HG03159 (cell line): ENCODE measurements at regions not wholly inside any gene's neighbourhood (a gene's known extent, or its start where the extent isn't known, plus 50 kb on each side); places are given as distances from the start of the nearest gene placed in this dataset.
"Not testable (repeated sequence)": the region's sequence is repeated elsewhere in the genome, so short reads cannot be mapped to it uniquely, and the experiment has no call there.

Experiments used
- ATAC-seq: cut with Tn5 transposase; IDR thresholded peaks from one replicate; pipeline ENCODE4 v1.9.1; 2021; ENCODE audit warnings: mild to moderate bottlenecking, moderate library complexity; ENCODE audit not compliant: unreplicated experiment

DNA sequence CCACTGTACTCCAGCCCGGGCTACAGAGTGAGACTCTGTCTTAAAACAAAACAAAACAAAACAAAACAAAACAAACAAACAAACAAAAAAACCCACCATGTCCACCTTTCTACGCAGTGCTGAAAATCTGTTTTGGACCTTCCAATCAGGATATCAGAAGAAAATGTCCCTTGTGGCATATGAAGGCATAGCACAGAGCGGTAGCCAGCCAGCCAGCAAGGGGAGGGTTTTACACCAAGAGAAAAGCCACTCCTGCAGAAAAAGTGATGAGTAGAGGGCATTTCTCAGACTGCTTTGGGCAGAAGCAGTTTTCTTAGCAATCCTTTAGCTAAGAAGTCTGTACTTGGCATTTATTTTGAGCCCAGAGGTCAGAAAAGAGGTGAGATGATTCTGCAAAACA lies 612.2 kb downstream of the TYW1 start:
- no peak for ATAC-seq

DNA sequence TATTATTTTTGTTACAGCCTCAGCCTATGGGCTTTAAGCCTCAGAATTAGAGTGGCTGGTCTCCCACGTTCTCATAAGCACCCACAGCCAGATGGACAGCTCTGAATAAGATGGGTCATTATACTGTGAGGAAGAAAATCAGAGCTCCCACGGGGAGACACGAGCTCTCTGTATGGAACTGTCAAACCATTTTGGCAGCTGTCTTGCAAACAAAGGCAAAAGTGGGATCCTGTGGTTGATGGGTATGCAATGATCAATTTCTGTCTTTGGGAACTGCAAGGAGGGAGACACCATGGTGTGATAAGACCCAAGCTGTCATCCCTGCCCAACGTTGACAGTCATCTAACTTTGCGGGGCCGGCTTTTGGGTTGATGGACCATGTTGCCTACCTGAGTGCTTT lies 614.3 kb downstream of the TYW1 start:
- no peak for ATAC-seq

DNA sequence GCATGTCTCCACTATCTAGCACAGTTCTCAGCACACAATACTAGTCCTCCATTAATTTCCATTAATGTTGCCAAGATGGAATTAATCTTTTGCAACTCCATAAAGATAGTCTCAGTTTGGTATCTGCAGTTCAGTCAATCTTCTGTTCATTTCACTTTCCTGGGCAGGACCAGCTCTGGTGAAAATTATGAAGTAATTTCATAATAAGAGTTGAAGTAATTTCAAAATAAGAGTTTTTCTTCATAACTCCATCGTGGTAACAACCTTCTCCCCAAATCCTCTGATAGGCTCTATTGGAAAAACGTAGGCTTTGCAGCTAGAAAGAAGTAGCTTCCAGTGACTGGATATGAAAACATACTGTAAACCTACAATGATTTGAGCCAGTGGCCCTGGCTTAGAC lies 618.2 kb downstream of the TYW1 start:
- ATAC-seq, result no peak

DNA sequence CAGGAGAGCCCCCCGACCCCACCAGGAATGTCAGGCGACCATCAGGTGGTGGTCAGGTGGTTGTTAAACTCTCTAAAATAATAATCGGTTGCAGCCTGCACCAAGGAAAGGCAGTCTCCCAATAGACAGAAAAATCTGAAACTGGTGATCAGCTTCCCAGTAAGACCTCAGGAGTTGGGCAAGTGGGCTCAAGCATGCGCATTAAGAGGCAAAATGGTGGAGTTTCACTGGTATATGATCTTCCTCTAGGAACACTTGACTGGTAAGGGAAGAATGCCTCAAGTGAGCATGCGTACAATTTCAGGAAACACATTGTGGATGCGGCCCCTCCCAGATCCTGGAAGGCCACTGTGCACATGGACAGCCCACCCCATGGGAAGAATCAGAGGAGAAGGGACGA lies 619.9 kb downstream of the TYW1 start:
- no peak for ATAC-seq

DNA sequence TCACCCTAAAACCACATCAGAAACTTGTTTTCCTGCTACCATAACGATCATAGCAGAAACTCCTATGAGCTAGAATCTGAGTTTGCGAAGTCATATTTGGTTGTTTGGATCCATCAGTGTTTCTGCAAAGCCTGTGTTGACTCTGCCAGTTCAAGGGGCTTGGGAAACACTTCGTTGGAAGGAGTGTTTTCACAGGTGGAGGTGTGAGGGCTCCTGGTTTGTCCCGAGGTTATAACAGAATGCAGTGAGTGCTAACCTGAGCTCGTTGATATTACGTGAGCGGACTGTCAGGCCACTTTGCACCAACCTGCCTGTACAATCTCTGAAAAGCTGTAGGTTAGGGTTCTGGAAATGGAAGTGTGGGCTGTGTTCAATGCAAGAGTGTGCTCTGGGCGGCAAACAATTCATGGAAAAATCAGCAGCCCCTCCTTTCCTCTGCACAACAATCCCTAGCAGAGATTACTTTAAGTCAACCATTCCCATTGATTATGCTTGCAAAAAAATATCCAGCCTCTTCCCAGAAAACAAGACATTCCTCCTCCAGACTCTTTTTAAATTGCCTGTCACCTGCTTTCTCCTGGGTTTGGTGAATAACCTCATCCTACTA lies 622.0 kb downstream of the TYW1 start:
- no peak for ATAC-seq

DNA sequence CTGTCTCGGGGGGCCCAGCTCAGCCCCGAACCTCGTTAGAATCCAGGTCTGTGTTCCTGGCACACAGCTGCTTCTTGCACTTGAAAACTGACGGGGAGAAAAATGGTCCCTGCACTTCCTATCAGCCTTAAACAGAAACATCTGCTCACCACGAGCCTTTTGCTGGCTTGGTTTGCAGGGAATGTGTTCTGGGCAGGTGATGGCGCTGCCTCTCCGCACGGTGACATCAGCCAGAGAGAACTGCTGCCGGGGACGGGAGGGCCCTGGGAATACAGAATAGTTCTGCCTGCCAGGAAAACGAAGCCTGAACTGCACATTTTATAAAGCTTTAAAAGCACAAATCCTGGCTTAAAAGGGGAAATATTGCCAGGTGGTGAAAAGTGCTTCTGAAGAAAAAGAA lies 622.5 kb downstream of the TYW1 start:
- no peak for ATAC-seq

DNA sequence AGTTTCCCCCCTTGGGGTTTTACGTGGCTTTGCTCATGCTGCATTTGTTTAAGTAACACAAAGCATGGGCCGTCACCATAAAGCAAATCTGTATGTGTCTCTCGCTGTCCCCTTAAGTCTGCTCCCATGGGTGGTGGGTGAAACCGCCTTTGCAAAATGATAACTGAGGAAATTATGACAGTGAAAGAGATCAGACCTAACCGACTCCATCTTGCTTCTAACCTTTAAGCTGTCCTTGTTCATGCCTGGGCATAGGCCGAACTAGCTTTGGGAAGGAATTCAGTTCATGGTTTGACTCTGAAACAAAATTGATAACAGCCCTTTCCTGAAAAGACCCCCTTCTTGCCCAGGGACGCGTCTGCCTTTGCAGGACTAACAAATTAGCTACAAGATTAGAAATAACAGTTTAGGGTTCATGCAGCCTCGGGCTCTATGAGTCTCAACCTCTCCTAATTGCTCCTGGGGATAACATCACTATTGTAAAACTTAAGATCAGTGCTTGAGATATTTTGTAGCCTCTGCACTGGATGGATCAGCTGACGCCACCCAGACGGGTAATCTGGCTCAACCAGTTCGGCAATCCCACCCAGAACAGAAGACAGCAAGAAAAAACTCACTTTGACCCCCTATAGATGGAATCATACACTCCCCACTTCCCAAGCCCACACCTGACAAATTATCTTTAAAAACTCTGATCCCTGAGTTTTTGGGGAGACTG lies 623.7 kb downstream of the TYW1 start:
- no peak for ATAC-seq

DNA sequence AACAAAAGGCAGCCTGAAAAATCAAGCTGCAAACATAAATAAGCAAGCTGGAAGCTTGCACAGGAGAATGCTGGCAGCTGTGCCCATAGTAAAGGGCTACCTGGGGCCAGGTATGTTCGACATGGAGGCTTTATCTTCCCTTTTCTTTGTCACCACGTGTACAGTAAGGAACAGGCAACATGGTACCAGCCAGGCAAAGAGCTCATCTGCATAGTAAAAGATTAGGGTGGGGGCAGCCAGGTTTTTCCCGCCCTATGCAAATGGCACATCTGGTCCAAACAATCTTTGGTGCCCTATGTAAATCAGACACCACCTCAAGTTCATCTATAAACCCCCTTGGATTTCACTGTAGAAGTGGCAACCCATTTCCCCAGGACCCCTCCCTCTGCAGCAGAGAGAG lies 625.1 kb downstream of the TYW1 start:
- ATAC-seq, result no peak

DNA sequence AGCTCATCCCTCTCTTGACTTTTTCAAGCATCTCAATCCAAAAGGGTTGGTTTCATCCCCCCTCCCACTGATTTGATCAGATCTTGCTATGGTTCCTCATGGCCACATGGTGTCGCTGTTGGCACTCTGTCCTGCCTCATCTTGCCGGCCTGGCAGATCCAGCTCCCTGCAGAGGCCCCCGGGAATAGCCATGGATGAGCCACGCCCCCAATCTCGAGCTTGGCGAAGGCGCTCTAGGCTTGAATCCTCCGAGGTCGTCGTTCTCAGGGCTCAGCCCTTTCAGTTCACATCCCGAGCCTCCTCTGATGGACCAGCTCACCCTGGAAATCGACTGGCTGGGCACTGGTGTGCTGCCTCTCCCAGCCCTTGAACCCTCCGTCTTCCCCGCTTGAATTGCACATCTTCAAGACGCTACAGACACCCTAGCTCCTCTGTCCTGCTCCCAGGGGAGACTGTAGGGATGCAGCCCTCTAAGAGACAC lies 628.7 kb downstream of the TYW1 start:
- ATAC-seq, result no peak

DNA sequence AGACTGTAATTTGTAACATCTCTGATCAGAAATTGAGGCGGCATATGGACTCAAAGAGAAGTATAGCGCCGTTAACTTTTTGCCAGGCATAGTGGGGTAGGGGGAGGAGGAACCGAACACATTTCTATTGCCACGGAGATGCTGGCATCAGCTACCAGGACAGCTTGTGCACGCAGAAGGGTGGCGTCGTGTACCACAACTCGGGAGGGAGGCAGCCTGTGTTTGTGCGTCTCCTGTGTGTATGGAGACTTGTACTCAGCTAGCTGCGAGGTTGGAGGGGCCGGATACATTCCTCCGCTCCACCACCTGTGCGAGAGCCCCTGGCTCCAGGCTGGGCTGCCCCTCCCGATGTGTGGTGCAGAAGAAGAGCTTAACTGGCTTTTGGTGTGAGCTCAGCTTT lies 634.8 kb downstream of the TYW1 start:
- ATAC-seq, result no peak

DNA sequence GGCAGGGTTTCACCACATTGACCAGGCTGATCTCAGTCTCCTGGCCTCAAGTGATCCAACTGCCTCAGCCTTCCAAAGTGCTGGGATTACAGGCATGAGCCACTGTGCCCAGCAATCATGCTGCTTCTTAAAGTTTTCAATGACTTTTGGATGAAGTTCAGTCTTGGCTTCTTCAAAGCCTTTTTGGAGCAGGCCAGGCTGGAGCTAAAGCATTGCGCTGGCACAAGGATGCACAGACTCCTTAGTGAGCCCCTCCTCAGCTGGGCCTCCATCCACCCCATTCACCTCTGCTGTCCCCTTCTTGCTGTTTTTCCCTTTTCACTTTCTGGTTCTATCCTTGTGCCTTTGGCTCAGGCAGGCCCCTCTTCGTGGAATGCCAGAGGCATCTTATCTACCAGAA lies 638.6 kb downstream of the TYW1 start:
- ATAC-seq, result no peak

DNA sequence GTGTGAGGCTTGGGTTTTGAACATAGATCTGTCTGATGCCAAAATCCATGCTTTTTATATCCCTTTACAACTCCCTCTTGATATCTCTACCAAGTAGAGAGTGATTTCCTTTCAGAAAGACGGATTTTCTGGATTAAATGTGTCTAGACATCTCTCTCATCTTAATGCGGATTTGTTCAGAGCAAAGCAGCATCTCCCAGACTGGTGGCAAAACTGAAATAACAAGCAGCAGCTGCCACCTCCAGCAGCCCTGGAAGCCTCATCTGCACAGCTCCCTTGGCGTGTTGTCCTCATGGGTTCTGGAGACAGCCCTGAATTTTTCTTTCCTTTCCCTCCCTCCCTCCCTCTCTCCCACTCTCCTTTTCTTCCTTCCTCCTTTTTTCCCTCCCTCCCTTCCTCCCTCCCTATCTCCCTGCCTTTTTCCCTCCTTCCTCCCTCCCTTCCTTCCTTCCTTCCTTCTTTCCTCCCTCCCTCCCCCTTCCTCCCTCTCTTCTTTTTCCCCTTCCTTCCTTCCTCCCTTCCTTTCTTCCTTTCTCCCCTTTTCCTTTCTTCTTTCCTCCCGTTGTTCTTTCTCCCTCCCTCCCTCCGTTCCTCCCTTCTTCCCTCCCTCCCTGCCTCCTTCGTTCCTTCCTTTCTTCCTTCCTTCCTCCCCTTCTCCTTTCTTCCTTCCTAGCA lies 639.9 kb downstream of the TYW1 start:
- ATAC-seq, result no peak

DNA sequence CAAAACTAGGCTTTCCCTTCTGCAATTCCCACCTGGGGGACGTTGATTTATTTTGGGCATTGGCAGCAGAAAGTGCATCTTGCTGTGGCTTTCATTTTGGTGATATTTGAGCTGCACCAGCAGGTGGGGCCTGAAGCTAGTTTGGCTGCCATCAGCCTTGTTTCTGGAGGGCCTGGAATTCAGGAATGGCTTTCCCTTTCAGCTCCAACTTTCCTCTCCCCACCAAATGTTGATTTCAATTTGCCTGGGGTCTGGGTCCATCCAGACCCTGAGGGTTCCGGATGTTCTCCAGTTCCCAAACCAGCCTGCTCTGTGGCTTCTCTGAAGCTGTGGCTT lies 640.4 kb downstream of the TYW1 start:
- no peak for ATAC-seq

DNA sequence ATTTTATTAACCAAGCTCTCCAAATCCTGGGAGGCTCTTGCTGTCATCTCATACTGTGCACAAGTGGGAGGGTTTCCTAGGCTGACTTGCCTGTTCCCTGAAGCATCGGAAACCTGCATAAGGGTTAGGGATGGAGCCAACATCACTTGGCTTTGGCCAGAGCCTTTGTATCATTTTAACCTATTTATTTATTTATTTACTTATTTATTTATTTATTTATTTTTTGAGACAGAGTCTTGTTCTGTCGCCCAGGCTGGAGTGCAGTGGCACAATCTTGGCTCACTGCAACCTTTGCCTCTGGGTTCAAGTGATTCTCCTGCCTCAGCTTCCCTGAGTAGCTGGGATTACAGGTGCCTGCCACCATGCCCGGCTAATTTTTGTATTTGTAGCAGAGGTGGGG lies 645.9 kb downstream of the TYW1 start:
- ATAC-seq, result not testable (repeated sequence)

DNA sequence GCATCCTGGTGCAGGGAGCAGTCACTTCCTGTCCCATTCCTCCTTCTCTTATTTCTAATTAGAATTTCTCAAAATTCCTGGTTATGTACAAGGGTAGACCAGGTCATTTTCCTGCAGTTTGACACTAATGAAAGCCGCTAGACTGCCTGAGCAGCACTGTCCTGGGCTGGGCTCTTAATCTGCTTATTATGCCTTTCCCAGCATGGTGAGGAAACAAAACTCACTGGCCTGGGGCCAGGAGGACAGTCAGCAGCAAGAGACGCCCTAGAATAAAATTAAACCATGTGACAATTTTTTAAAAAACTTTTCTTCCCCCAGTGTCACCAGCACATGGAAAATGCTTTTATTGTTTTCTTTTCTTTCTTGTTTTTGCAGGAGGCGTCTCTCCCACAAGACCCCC lies 647.5 kb downstream of the TYW1 start:
- ATAC-seq, result no peak

DNA sequence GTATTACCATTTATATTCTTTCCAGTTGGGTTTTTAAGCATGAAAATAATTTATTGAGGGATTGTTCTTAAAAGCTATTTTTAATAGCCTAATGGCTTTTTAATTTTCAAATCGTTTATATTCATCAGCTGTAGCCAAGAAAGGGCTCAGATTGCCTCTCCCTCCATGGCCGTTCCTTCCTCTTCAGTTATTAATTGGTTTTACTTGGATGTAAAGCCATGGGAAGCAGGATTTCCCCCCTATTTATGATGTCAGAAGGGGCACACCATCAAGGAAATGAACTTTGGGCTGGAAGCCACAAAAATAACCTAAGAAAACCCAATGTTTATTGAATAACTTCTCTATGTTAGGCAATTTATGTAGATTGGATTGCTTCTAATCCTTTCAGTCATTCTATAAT lies 656.3 kb downstream of the TYW1 start:
- no peak for ATAC-seq

DNA sequence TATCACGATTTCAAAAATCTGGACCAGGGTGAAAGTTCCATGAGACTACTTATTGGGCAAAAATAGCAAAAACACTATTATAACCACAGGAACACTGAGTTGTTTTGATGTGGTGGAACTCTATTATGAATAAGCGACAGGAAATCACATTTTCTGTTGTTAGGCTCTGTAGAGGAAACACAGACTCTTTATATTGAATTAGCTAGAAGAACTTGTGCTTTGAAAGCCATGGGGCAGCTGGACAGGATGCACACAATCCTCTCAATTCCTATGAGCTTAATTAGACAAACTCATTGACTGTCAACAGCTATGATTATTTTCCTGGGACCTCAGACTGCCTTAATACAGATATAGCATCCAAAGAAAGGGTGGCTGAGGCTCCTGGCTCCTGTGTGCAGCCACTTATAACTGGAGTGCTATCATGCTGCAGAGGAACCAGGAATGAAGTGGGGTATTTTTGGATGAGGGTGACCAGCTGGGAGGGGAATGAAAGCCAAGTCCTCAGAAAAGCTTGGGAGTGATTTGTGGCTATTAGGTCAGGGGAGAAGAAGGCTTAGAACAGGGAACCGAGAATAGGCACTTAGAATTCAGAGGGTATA lies 657.3 kb downstream of the TYW1 start:
- no peak for ATAC-seq

DNA sequence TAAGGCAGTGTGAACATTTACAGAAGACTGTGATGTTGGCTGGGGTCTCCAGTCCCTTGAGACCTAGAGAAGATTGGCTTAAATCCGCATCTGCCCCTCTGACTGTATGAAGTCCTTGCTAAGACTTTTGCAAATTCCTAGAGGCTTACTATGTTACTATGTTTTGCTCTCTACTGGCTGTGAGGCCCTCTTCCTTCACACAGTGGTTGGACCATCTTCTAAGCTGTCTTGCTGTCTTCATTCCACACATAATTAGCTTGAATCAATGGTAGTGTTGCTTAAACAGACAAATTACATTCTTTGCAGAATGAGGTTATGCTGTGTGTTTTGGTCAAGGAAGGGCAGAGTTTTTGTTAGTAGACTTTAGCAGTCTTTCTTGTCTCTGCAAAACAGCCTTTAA lies 658.0 kb downstream of the TYW1 start:
- ATAC-seq, result no peak

DNA sequence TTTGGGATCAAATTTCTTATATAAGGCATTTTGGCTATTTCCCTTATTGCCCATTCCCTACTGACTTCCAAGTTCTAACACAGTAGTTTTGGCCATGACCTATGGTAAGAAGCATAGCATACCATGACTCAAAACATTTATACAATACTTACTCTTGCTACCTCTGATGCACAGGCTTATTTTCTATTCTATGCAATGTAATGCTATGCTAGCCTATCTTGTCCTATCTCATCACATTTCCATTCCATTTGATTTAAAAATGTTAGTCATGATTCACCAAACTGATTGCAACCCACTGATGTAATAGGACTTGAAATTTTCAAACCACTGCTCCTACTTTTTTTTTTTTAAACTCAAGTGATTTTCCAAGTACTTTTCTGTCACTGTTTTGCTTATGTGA lies 658.5 kb downstream of the TYW1 start:
- no peak for ATAC-seq

DNA sequence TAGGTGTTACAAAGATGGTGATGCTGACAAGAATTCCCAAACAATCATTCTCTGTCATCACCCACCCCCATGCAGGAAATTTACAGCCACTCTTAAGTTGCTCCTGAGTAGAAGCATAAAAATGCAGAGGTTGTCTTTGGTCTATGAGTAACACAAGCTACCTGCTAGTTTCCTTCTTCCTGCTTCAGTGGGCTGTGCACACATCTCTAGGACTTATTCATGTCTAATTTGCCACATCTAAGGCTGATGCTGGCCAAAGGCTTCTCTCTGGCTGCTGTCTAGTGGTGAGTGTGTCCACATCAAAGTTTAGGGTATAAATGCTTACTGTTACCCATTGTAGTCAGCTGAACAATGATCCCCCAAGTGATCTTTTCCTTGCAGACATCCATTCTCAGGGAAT lies 662.5 kb downstream of the TYW1 start:
- ATAC-seq, result no peak

DNA sequence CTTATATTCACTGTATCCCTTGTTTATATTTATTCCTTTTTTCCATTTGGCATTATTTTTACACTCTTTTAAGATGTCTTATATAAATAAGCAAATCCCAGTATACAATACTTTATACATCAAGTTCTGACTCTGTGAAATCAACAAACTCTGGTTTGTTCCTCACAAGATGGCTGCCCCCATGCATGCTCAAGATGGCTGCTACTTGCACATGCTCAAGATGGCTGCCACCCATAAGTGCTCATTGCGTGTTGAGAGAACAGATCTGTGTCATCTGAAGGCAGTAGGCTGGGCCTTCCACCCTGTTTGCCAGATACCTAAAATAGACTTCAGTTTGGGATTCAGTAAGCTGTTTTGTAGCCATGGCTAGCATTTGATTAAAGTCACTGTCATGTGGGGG lies 666.2 kb downstream of the TYW1 start:
- no peak for ATAC-seq

DNA sequence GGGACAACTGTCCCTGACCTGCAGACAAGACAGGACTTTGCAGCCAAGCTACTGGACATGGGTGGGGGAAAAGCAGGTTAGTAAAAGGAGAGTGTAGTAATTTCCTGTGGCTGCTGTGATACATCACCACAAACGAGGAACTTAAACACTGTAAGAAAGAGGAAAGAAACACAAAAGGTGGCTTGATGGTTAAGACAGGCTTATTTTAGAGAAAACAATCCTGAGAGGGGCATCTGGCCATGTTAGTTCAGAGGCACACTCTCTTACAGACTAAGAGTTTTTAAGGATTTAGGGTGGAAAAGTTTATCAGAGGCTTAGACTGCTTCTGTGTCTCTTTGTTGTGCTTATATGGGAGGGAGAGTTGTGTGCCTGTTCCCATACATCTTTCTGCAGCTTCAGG lies 667.0 kb downstream of the TYW1 start:
- no peak for ATAC-seq
